WTC11 (cell line): ENCODE measurements at regions not wholly inside any gene's neighbourhood (a gene's known extent, or its start where the extent isn't known, plus 50 kb on each side); places are given as distances from the start of the nearest gene placed in this dataset.

Source experiments
- ATAC-seq: fragments of 200-7000 bp; cut with Tn5 transposase; 2 replicates; pipeline ENCODE4 v1.10.0; 2021; ENCODE audit warnings: mild to moderate bottlenecking, moderate library complexity
- CTCF ChIA-PET: fragments of 300-600 bp; sonication (Branson Sonifier 250); formaldehyde crosslinking; loops from one replicate; lab custom pipeline; 2021; ENCODE audit warnings: antibody characterized with exemption; lab: Charles Lee
- POLR2A ChIA-PET: fragments of 350-600 bp; sonication (Branson Sonifier 250); formaldehyde crosslinking; loops from one replicate; lab custom pipeline; 2021; ENCODE audit warnings: antibody characterized with exemption; lab: Charles Lee
- DNase-seq: peaks from one replicate; pipeline ENCODE4 v3.0.0; 2021; ENCODE audit warnings: low spot score
- H3K27ac Mint-ChIP-seq: 2 replicates; pipeline ENCODE4 v1.8.0; 2021; ENCODE audit warnings: mixed read lengths
- H3K27me3 Mint-ChIP-seq: 2 replicates; pipeline ENCODE4 v1.8.0; 2021; ENCODE audit warnings: low read depth, mild to moderate bottlenecking, moderate library complexity, mixed read lengths
- H3K36me3 Mint-ChIP-seq: 2 replicates; pipeline ENCODE4 v1.8.0; 2021; ENCODE audit warnings: mixed read lengths
- H3K4me1 Mint-ChIP-seq: 2 replicates; pipeline ENCODE4 v1.8.0; 2022; ENCODE audit warnings: mixed read lengths
- H3K4me3 Mint-ChIP-seq: 2 replicates; pipeline ENCODE4 v1.8.0; 2021; ENCODE audit warnings: mild to moderate bottlenecking, moderate library complexity, mixed read lengths
- H3K9me3 Mint-ChIP-seq: 2 replicates; pipeline ENCODE4 v1.8.0; 2021; ENCODE audit warnings: mixed read lengths
- CTCF ChIP-seq: fragments of 200-600 bp; IDR thresholded peaks from 2 replicates; pipeline ENCODE4 v1.8.0; 2022; ENCODE audit warnings: antibody characterized with exemption
- ELF4 ChIP-seq: sonication (generic); formaldehyde crosslinking; IDR thresholded peaks from 2 replicates; pipeline ENCODE4 v1.8.1; 2022; ENCODE audit warnings: low read depth, mild to moderate bottlenecking, moderate library complexity, missing genetic modification reagents
- EMX1 ChIP-seq: fragments of 250-450 bp; sonication (Bioruptor Pico); IDR thresholded peaks from 2 replicates; pipeline ENCODE4 v1.8.0; 2021; ENCODE audit warnings: mild to moderate bottlenecking
- FOXJ3 ChIP-seq: sonication (generic); formaldehyde crosslinking; IDR thresholded peaks from 2 replicates; pipeline ENCODE4 v1.9.0; 2021; ENCODE audit warnings: missing genetic modification reagents, mild to moderate bottlenecking, borderline replicate concordance
- HMGA2 ChIP-seq: fragments of 250-450 bp; sonication (Bioruptor Pico); IDR thresholded peaks from 2 replicates; pipeline ENCODE4 v1.4.0; 2021; ENCODE audit warnings: mild to moderate bottlenecking, moderate library complexity
- IRF1 ChIP-seq: sonication (generic); formaldehyde crosslinking; IDR thresholded peaks from 2 replicates; pipeline ENCODE4 v1.8.0; 2023; ENCODE audit warnings: missing genetic modification reagents
- MLX ChIP-seq: sonication (generic); formaldehyde crosslinking; IDR thresholded peaks from 2 replicates; pipeline ENCODE4 v1.8.1; 2023; ENCODE audit warnings: mild to moderate bottlenecking, missing genetic modification reagents, moderate library complexity
- MYBL2 ChIP-seq: sonication (generic); formaldehyde crosslinking; IDR thresholded peaks from 2 replicates; pipeline ENCODE4 v1.8.1; 2023; ENCODE audit warnings: mild to moderate bottlenecking, moderate library complexity, missing genetic modification reagents
- NR1H2 ChIP-seq: sonication (generic); formaldehyde crosslinking; IDR thresholded peaks from 2 replicates; pipeline ENCODE4 v1.9.0; 2021; ENCODE audit warnings: mild to moderate bottlenecking, moderate library complexity, missing genetic modification reagents
- NR3C1 ChIP-seq: sonication (generic); formaldehyde crosslinking; conservative IDR thresholded peaks from 2 replicates; pipeline ENCODE4 v1.8.1; 2023; ENCODE audit warnings: low read depth, mild to moderate bottlenecking, missing genetic modification reagents
- SMAD3 ChIP-seq: sonication (generic); formaldehyde crosslinking; IDR thresholded peaks from 2 replicates; pipeline ENCODE4 v1.8.0; 2022; ENCODE audit warnings: missing genetic modification reagents, mild to moderate bottlenecking, borderline replicate concordance
- SP1 ChIP-seq: sonication (generic); formaldehyde crosslinking; conservative IDR thresholded peaks from 2 replicates; pipeline ENCODE4 v1.8.1; 2022; ENCODE audit warnings: missing genetic modification reagents
- STAT6 ChIP-seq: sonication (generic); formaldehyde crosslinking; conservative IDR thresholded peaks from 2 replicates; pipeline ENCODE4 v1.8.1; 2023; ENCODE audit warnings: mild to moderate bottlenecking, low read depth, missing genetic modification reagents, moderate library complexity
- TEAD1 ChIP-seq: sonication (generic); formaldehyde crosslinking; IDR thresholded peaks from 2 replicates; pipeline ENCODE4 v1.8.0; 2022; ENCODE audit warnings: mild to moderate bottlenecking, missing genetic modification reagents
- ZNF219 ChIP-seq: sonication (generic); formaldehyde crosslinking; IDR thresholded peaks from 2 replicates; pipeline ENCODE4 v1.8.0; 2023; ENCODE audit warnings: missing genetic modification reagents, mild to moderate bottlenecking, borderline replicate concordance
- ZNF232 ChIP-seq: sonication (generic); formaldehyde crosslinking; IDR thresholded peaks from 2 replicates; pipeline ENCODE4 v1.8.0; 2022; ENCODE audit warnings: mild to moderate bottlenecking, missing genetic modification reagents
- ZNF263 ChIP-seq: sonication (generic); formaldehyde crosslinking; IDR thresholded peaks from 2 replicates; pipeline ENCODE4 v1.8.1; 2022; ENCODE audit warnings: low read depth, mild to moderate bottlenecking, moderate library complexity, missing genetic modification reagents
- ZNF281 ChIP-seq: sonication (generic); formaldehyde crosslinking; IDR thresholded peaks from 2 replicates; pipeline ENCODE4 v1.8.0; 2023; ENCODE audit warnings: mild to moderate bottlenecking, missing genetic modification reagents
- ZNF396 ChIP-seq: fragments of 250-450 bp; sonication (Bioruptor Pico); IDR thresholded peaks from 2 replicates; pipeline ENCODE4 v1.8.0; 2021; ENCODE audit warnings: mild to moderate bottlenecking, moderate library complexity, borderline replicate concordance

- peaks cover 43% of the 10 kb centered on the region for H3K9me3 Mint-ChIP-seq
- ChIA-PET POLR2A (no interaction called here), CTCF (interaction anchor here (0.6 kb wide), 1 partner anchor 245 kb away, joined by 3 read pairs; no protein-coding TSS in a partner anchor)
- no peaks in the 10 kb centered on the region for H3K4me1 Mint-ChIP-seq
- no peak for TF ChIP-seq ELF4 (CRISPR knock-in tag)
- TF ChIP-seq ZNF219 (CRISPR knock-in tag), result no peak
- no peak for TF ChIP-seq ZNF232 (CRISPR knock-in tag)
- TF ChIP-seq MLX (CRISPR knock-in tag), result no peak
- TF ChIP-seq TEAD1 (CRISPR knock-in tag), result no peak
- TF ChIP-seq CTCF, result no peak
- TF ChIP-seq ZNF263 (CRISPR knock-in tag), result no peak
- TF ChIP-seq NR1H2 (CRISPR knock-in tag), result no peak
- no peak for TF ChIP-seq NR3C1 (CRISPR knock-in tag)
- TF ChIP-seq SP1, result no peak
- TF ChIP-seq SMAD3 (CRISPR knock-in tag), result no peak
- TF ChIP-seq HMGA2 (CRISPR knock-in tag), result no peak
- TF ChIP-seq STAT6 (CRISPR knock-in tag), result no peak
- no peak for TF ChIP-seq FOXJ3 (CRISPR knock-in tag)
- TF ChIP-seq EMX1 (CRISPR knock-in tag), result no peak
- no peak for TF ChIP-seq ZNF281 (CRISPR knock-in tag)
- no peak for TF ChIP-seq ZNF396 (CRISPR knock-in tag)
- no peak for TF ChIP-seq MYBL2 (CRISPR knock-in tag)
- TF ChIP-seq IRF1 (CRISPR knock-in tag), result no peak
- H3K4me3 Mint-ChIP-seq, result no peak overlapping the region
- no peak overlapping the region for H3K27ac Mint-ChIP-seq
- no peaks in the 10 kb centered on the region; the same call in 1 of the 2 replicates for H3K27me3 Mint-ChIP-seq
- peaks cover 22% of the 10 kb centered on the region for H3K36me3 Mint-ChIP-seq
- DNase-seq (no peak), ATAC-seq (no peak)
Observed at GRCh38 chr7:155962191-155962967, 150.1 kb upstream of the SHH start.
